Stimulated activated naive B cell treated with anti-CD40 and anti-IgM and Interleukin-4, amounts not matched to agents 10 μg/mL and 1 μg/mL and 100 μg/mL, for 72 hours (primary cell): ENCODE measurements at regions not wholly inside any gene's neighbourhood (a gene's known extent, or its start where the extent isn't known, plus 50 kb on each side); places are given as distances from the start of the nearest gene placed in this dataset.
A peak's percentile ranks its signal among the peaks of the same experiment; 100 is the strongest.

Experiments used
- ATAC-seq, 2 donors: fragments of 150-1000 bp; cut with Tn5 transposase; replicated peaks; 2 replicates each; pipeline ENCODE4 v1.10.0; 2021; ENCODE audit warnings: moderate library complexity in 1 of 2
- DNase-seq: peaks from one replicate; pipeline ENCODE4 v3.0.0; 2021
- H3K27ac Mint-ChIP-seq: one replicate; pipeline ENCODE4 v1.8.0; 2022; ENCODE audit warnings: mild to moderate bottlenecking, mixed read lengths
- H3K27me3 Mint-ChIP-seq, 2 donors: one replicate each; pipeline ENCODE4 v1.8.0; 2022; ENCODE audit warnings: mixed read lengths in 2 of 2
- H3K36me3 Mint-ChIP-seq, 2 donors: one replicate each; pipeline ENCODE4 v1.8.0; 2022; ENCODE audit warnings: mixed read lengths in 2 of 2, mild to moderate bottlenecking in 1 of 2
- H3K4me1 Mint-ChIP-seq, 2 donors: one replicate each; pipeline ENCODE4 v1.8.0; 2022; ENCODE audit warnings: mixed read lengths in 2 of 2, mild to moderate bottlenecking in 1 of 2
- H3K4me3 Mint-ChIP-seq, 2 donors: one replicate each; pipeline ENCODE4 v1.8.0; 2022; ENCODE audit warnings: mild to moderate bottlenecking in 2 of 2, mixed read lengths in 2 of 2, moderate library complexity in 1 of 2
- H3K9me3 Mint-ChIP-seq, 2 donors: one replicate each; pipeline ENCODE4 v1.8.0; 2022; ENCODE audit warnings: mixed read lengths in 2 of 2, mild to moderate bottlenecking in 1 of 2

GRCh38 chr11:105220121-105220520 lies 80.6 kb upstream of the CARD18 start:
- H3K9me3 Mint-ChIP-seq: peaks cover 0 to 1% of the 10 kb centered on the region in 2 donors
- ATAC-seq: peak; percentile 48 to 78
- H3K4me3 Mint-ChIP-seq: no peak overlapping the region
- no peaks in the 10 kb centered on the region for H3K36me3 Mint-ChIP-seq
- no peak for DNase-seq
- H3K27me3 Mint-ChIP-seq: no peaks in the 10 kb centered on the region
- no peak overlapping the region for H3K27ac Mint-ChIP-seq
- peaks cover 0 to 2% of the 10 kb centered on the region in 2 donors for H3K4me1 Mint-ChIP-seq

- DNase-seq (no peak), ATAC-seq (no peak)
- Mint-ChIP-seq H3K27ac (no peak overlapping the region), H3K4me3 (no peak overlapping the region), H3K36me3 (no peaks in the 10 kb centered on the region), H3K4me1 (peaks cover 0 to 2% of the 10 kb centered on the region in 2 donors), H3K27me3 (no peaks in the 10 kb centered on the region), H3K9me3 (peaks cover 0 to 1% of the 10 kb centered on the region in 2 donors)
Observed at GRCh38 chr11:105219670-105220069, 80.1 kb upstream of the CARD18 start.

DNA sequence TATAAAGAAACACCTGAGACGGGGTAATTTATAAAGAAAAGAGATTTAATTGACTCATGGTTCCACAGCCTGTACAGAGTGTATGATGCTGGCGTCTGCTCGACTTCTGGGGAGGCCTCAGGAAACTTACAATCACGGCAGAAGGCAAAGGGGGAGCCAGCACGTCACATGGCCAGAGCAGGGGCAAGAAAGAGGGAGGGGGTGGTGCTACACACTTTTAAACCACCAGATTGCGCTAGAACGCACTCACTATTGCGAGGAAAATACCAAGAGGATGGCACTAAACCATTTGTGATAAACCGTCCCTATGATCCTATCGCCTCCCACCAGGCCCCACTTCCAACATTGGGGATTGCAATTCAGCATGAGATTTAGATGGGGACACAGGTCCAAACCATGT lies 79.7 kb upstream of the CARD18 start:
- Mint-ChIP-seq H3K4me1 (peaks cover 0 to 2% of the 10 kb centered on the region in 2 donors), H3K4me3 (no peak overlapping the region), H3K36me3 (no peaks in the 10 kb centered on the region), H3K9me3 (peaks cover 0 to 1% of the 10 kb centered on the region in 2 donors), H3K27me3 (no peaks in the 10 kb centered on the region), H3K27ac (no peak overlapping the region)
- DNase-seq (no peak), ATAC-seq (no peak)

DNA sequence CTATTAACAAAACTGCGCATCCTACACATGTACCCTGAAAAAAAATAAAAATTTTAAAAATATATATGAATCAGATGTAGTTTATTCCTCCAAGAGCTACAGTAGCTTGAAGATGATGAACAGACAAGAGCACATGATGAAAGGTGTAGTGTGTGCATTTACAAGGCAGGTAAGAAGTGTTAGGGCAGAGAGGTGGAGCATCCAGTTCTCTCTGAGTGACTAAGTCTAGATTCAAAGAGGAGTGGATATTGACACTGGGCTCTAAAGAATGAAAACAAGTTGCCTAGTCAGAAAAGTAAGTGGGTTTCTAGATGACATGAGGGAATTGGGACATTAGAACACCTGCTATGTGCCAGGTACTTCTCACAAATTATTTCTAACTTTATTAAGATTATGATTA lies 76.0 kb upstream of the CARD18 start:
- Mint-ChIP-seq H3K4me1 (peaks cover 0 to 5% of the 10 kb centered on the region in 2 donors), H3K36me3 (no peaks in the 10 kb centered on the region), H3K27me3 (no peaks in the 10 kb centered on the region), H3K9me3 (peaks cover 0 to 1% of the 10 kb centered on the region in 2 donors), H3K4me3 (no peak overlapping the region), H3K27ac (no peak overlapping the region)
- no peak for ATAC-seq
- no peak for DNase-seq

DNA sequence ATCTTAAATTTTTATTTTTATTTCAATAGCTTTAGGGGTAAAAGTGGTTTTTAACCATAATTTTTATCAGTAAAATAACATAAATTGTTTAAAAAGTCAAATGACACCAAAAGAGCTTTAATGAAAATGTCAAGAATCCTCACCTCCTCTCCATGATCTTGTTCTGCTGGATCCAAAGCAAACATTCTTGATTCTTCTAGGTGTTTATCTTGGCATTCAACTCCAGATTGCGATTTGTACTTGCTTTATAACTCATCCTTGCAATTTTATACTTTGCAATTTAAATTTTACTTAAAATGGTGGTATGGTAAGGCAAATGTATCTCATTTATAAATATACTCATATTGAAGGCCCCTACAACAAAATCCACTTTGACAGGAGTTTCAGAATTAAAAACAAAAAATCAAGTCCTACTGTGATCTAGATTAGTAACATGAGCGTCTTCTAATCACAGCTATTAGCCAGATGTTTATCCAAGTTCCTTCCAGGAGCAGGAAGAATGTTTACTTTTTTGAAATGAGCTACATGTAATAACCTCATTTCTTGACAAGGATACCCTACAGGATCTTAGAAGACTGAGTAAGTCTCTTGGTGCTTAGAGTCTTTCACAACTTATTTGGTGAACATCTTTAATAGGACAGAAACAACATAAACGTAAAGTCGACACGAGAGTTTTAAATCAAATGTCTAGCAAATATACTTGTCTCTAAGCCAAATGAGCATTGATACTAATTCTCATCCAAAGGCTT lies 72.4 kb upstream of the CARD18 start:
- no peak for DNase-seq
- no peak overlapping the region for H3K27ac Mint-ChIP-seq

GRCh38 chr11:105208019-105208418 lies 68.5 kb upstream of the CARD18 start:
- Mint-ChIP-seq H3K27me3 (no peaks in the 10 kb centered on the region), H3K27ac (no peak overlapping the region)
- ATAC-seq: peak; percentile 43 to 46

More for the DNA sequence above, 72.4 kb upstream of the CARD18 start:
- ATAC-seq: no peak
- Mint-ChIP-seq H3K9me3 (no peaks in the 10 kb centered on the region), H3K4me3 (no peak overlapping the region), H3K27me3 (no peaks in the 10 kb centered on the region), H3K36me3 (no peaks in the 10 kb centered on the region), H3K4me1 (peaks cover 0 to 3% of the 10 kb centered on the region in 2 donors)

DNA sequence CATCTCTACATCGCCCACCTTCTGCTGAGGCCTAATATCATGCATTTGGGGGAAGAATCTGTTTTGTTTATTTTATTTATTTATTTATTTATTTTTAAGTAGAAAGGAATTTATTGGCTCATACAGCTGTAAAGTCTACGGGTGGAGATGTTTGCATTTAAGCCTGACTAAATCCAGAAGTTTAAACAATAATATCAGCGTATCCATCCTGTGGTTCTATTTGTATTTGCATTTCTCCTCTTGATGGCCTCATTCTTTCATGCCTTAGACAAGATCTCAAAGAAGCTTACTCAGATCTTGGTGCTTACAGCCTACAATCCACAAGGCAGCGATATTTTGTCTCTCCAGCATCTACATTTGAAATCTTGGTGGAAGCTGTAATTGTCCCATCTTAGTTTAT lies 67.1 kb upstream of the CARD18 start:
- no peak overlapping the region for H3K27ac Mint-ChIP-seq
- no peaks in the 10 kb centered on the region for H3K4me1 Mint-ChIP-seq
- no peaks in the 10 kb centered on the region for H3K36me3 Mint-ChIP-seq
- DNase-seq: no peak
- H3K9me3 Mint-ChIP-seq: no peaks in the 10 kb centered on the region
- H3K4me3 Mint-ChIP-seq: no peak overlapping the region
- ATAC-seq: no peak
- no peaks in the 10 kb centered on the region for H3K27me3 Mint-ChIP-seq

More at GRCh38 chr11:105208019-105208418, 68.5 kb upstream of the CARD18 start:
- no peaks in the 10 kb centered on the region for H3K4me1 Mint-ChIP-seq
- no peaks in the 10 kb centered on the region for H3K36me3 Mint-ChIP-seq
- H3K9me3 Mint-ChIP-seq: no peaks in the 10 kb centered on the region
- no peak overlapping the region for H3K4me3 Mint-ChIP-seq
- DNase-seq: no peak

GRCh38 chr11:105204636-105205035 lies 65.1 kb upstream of the CARD18 start:
- DNase-seq (no peak), ATAC-seq (no peak)
- Mint-ChIP-seq H3K27ac (no peak overlapping the region), H3K27me3 (no peaks in the 10 kb centered on the region), H3K36me3 (no peaks in the 10 kb centered on the region), H3K9me3 (peaks cover 0 to 2% of the 10 kb centered on the region in 2 donors), H3K4me1 (no peaks in the 10 kb centered on the region), H3K4me3 (no peak overlapping the region)

GRCh38 chr11:105203569-105204240 lies 64.1 kb upstream of the CARD18 start:
- no peak overlapping the region for H3K4me3 Mint-ChIP-seq
- ATAC-seq (no peak), DNase-seq (no peak)
- H3K9me3 Mint-ChIP-seq: peaks cover 0 to 2% of the 10 kb centered on the region in 2 donors
- no peak overlapping the region for H3K27ac Mint-ChIP-seq
- H3K4me1 Mint-ChIP-seq: no peaks in the 10 kb centered on the region
- no peaks in the 10 kb centered on the region for H3K27me3 Mint-ChIP-seq
- no peaks in the 10 kb centered on the region for H3K36me3 Mint-ChIP-seq

DNA sequence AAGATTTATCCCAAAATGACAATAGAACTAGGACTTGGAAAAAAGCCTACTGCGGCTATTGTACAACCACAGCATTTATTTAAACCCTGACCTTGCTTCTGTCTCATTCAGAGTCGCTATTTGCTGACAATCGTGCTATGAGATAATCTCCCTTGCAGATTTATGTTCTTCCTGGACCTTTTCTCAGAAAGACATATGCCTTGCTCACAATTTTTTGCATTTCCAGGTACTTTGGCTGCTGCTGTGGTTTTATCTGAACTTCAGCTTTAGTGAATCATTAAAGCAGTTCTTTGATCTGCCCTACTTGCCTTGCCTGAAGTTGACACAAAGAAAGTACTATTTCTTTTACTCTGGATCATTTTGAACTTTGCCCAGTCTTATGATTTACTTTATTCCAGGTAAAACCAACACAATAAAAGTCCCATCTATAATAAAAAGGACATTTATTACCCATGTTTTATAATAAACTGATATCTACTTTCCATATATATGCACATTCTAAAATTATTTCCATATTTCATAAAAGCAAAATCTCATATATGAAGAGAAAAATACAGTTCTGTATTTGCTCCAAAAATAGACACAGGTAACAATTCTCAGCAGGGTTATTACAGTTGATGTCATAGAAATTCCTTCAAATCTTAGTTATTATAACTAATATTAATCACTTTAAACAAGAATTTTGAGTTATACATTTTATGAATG lies 63.4 kb upstream of the CARD18 start:
- Mint-ChIP-seq H3K4me3 (no peak overlapping the region), H3K27me3 (no peaks in the 10 kb centered on the region), H3K36me3 (no peaks in the 10 kb centered on the region), H3K27ac (no peak overlapping the region), H3K4me1 (no peaks in the 10 kb centered on the region), H3K9me3 (peaks cover 0 to 3% of the 10 kb centered on the region in 2 donors)
- ATAC-seq (no peak), DNase-seq (no peak)

DNA sequence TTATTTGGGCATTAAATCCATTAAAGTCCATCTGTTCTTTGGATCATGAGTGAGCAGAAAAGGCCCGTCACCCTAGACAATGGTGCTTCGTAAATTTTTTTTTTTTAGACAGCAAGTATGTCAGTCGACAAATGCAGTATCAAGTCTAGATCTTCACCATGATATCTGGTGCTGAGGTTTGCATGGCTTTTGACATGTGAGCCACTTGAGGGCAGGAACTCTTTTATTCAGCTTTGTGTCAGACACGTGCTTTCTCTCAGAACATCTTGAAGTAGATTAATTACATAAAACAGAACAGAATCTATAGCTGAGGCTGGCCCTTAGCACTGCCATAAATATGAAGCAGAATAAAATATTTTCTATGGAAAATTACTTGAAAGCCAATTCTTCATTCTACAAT lies 62.9 kb upstream of the CARD18 start:
- Mint-ChIP-seq H3K36me3 (no peaks in the 10 kb centered on the region), H3K9me3 (peaks cover 0 to 3% of the 10 kb centered on the region in 2 donors), H3K27ac (no peak overlapping the region), H3K4me1 (no peaks in the 10 kb centered on the region), H3K4me3 (no peak overlapping the region), H3K27me3 (no peaks in the 10 kb centered on the region)
- DNase-seq (no peak), ATAC-seq (no peak)

GRCh38 chr11:105201166-105201565 lies 61.6 kb upstream of the CARD18 start:
- Mint-ChIP-seq H3K4me1 (no peaks in the 10 kb centered on the region), H3K4me3 (no peak overlapping the region), H3K36me3 (no peaks in the 10 kb centered on the region), H3K27ac (no peak overlapping the region), H3K27me3 (no peaks in the 10 kb centered on the region), H3K9me3 (peaks cover 0 to 3% of the 10 kb centered on the region in 2 donors)
- DNase-seq (no peak), ATAC-seq (no peak)

GRCh38 chr11:105197071-105197815 lies 57.7 kb upstream of the CARD18 start:
- no peak overlapping the region for H3K4me3 Mint-ChIP-seq
- H3K27ac Mint-ChIP-seq: no peak overlapping the region
- DNase-seq (no peak), ATAC-seq (no peak)
- H3K27me3 Mint-ChIP-seq: no peaks in the 10 kb centered on the region
- peaks cover 0 to 3% of the 10 kb centered on the region in 2 donors for H3K9me3 Mint-ChIP-seq
- H3K36me3 Mint-ChIP-seq: no peaks in the 10 kb centered on the region
- no peaks in the 10 kb centered on the region for H3K4me1 Mint-ChIP-seq

- Mint-ChIP-seq H3K9me3 (peaks cover 0 to 1% of the 10 kb centered on the region in 2 donors), H3K4me1 (no peaks in the 10 kb centered on the region), H3K27me3 (no peaks in the 10 kb centered on the region), H3K4me3 (no peak overlapping the region), H3K36me3 (no peaks in the 10 kb centered on the region), H3K27ac (no peak overlapping the region)
- DNase-seq (no peak), ATAC-seq (no peak)
Observed at GRCh38 chr11:105193260-105193659, 53.7 kb upstream of the CARD18 start.
